ENCODE measurements at regions not wholly inside any gene's neighbourhood (a gene's known extent, or its start where the extent isn't known, plus 50 kb on each side); places are given as distances from the start of the nearest gene placed in this dataset.

GRCh38 chr11:25938952-25939351, 393.0 kb upstream of the ANO3 start:
- POLR2A ChIA-PET, result interaction anchor here (1.0 kb wide), 1 partner anchor 15 kb away, joined by 4 read pairs; no protein-coding TSS in a partner anchor
- no peak overlapping the region for H3K4me3 ChIP-seq (ENCODE audit: low read depth, low read length, poor library complexity, severe bottlenecking)

GRCh38 chr11:25939691-25940090, 392.2 kb upstream of the ANO3 start:
- POLR2A ChIA-PET, result interaction anchor here (1.0 kb wide), 1 partner anchor 16 kb away, joined by 4 read pairs; no protein-coding TSS in a partner anchor
- TF ChIP-seq EZH2phosphoT487 (IDR thresholded peaks at IDR 0.05; ENCODE audit: borderline replicate concordance, low read depth, low read length) (no peak), CTCF (conservative IDR thresholded peaks at IDR 0.05; ENCODE audit: low read length) (no peak)
- DNase-seq (ENCODE audit: low spot score), result no peak
- no peaks in the 10 kb centered on the region for H3K4me1 ChIP-seq (ENCODE audit: insufficient read depth, low read length, poor library complexity, severe bottlenecking)
- no peak overlapping the region for H3K4me2 ChIP-seq (ENCODE audit: low read length)
- no peaks in the 10 kb centered on the region for H3K79me2 ChIP-seq (ENCODE audit: insufficient read depth, low read depth, low read length)
- no peaks in the 10 kb centered on the region for H3K9me3 ChIP-seq (ENCODE audit: low read length)
- H3K9me2 ChIP-seq (ENCODE audit: insufficient read depth, low read length), result no peaks in the 10 kb centered on the region
- CTCF ChIA-PET (ENCODE audit: unreplicated experiment), result no interaction called here
- no peaks in the 10 kb centered on the region; the same call in 1 of the 2 replicates for H4K20me1 ChIP-seq (ENCODE audit: insufficient read depth, low read length)
- no peak overlapping the region for H3K4me3 ChIP-seq (ENCODE audit: low read depth, low read length, poor library complexity, severe bottlenecking)
- intact Hi-C loops (cut with micrococcal nuclease; ENCODE audit: unreplicated experiment), result no loop called here
- H2AFZ ChIP-seq (ENCODE audit: low read length), result no peak overlapping the region
- no TSS peak for BruUV-seq (replicated peaks)
- no peaks in the 10 kb centered on the region for H3K36me3 ChIP-seq (ENCODE audit: insufficient read depth, low read length)
- H3K27ac ChIP-seq (ENCODE audit: low read depth, low read length, poor library complexity, severe bottlenecking), result no peak overlapping the region

More at GRCh38 chr11:25938952-25939351, 393.0 kb upstream of the ANO3 start:
- Histone ChIP-seq H3K27ac (ENCODE audit: low read depth, low read length, poor library complexity, severe bottlenecking) (no peak overlapping the region), H3K79me2 (ENCODE audit: insufficient read depth, low read depth, low read length) (no peaks in the 10 kb centered on the region), H4K20me1 (ENCODE audit: insufficient read depth, low read length) (no peaks in the 10 kb centered on the region; the same call in 1 of the 2 replicates), H3K4me2 (ENCODE audit: low read length) (no peak overlapping the region), H3K36me3 (ENCODE audit: insufficient read depth, low read length) (no peaks in the 10 kb centered on the region), H2AFZ (ENCODE audit: low read length) (no peak overlapping the region), H3K4me1 (ENCODE audit: insufficient read depth, low read length, poor library complexity, severe bottlenecking) (no peaks in the 10 kb centered on the region), H3K9me3 (ENCODE audit: low read length) (no peaks in the 10 kb centered on the region), H3K9me2 (ENCODE audit: insufficient read depth, low read length) (no peaks in the 10 kb centered on the region)
- DNase-seq (ENCODE audit: low spot score), result no peak
- CTCF ChIA-PET (ENCODE audit: unreplicated experiment), result no interaction called here
- BruUV-seq (replicated peaks), result no TSS peak
- TF ChIP-seq CTCF (conservative IDR thresholded peaks at IDR 0.05; ENCODE audit: low read length), result no peak
- TF ChIP-seq EZH2phosphoT487 (IDR thresholded peaks at IDR 0.05; ENCODE audit: borderline replicate concordance, low read depth, low read length), result no peak
- intact Hi-C loops (cut with micrococcal nuclease; ENCODE audit: unreplicated experiment), result no loop called here

GRCh38 chr11:25941353-25941752, 390.6 kb upstream of the ANO3 start:
- CTCF ChIA-PET (ENCODE audit: unreplicated experiment), result no interaction called here
- Histone ChIP-seq H3K79me2 (ENCODE audit: insufficient read depth, low read depth, low read length) (no peaks in the 10 kb centered on the region), H3K4me2 (ENCODE audit: low read length) (no peak overlapping the region), H3K9me3 (ENCODE audit: low read length) (no peaks in the 10 kb centered on the region), H3K36me3 (ENCODE audit: insufficient read depth, low read length) (no peaks in the 10 kb centered on the region), H3K27ac (ENCODE audit: low read depth, low read length, poor library complexity, severe bottlenecking) (no peak overlapping the region), H3K4me1 (ENCODE audit: insufficient read depth, low read length, poor library complexity, severe bottlenecking) (no peaks in the 10 kb centered on the region), H3K4me3 (ENCODE audit: low read depth, low read length, poor library complexity, severe bottlenecking) (no peak overlapping the region), H3K9me2 (ENCODE audit: insufficient read depth, low read length) (no peaks in the 10 kb centered on the region), H4K20me1 (ENCODE audit: insufficient read depth, low read length) (no peaks in the 10 kb centered on the region; the same call in 1 of the 2 replicates), H2AFZ (ENCODE audit: low read length) (no peak overlapping the region)
- POLR2A ChIA-PET, result no interaction called here
- no peak for DNase-seq (ENCODE audit: low spot score)
- intact Hi-C loops (cut with micrococcal nuclease; ENCODE audit: unreplicated experiment), result no loop called here
- TF ChIP-seq EZH2phosphoT487 (IDR thresholded peaks at IDR 0.05; ENCODE audit: borderline replicate concordance, low read depth, low read length), result no peak
- TF ChIP-seq CTCF (conservative IDR thresholded peaks at IDR 0.05; ENCODE audit: low read length), result no peak
- BruUV-seq (replicated peaks), result no TSS peak
